Spleen (tissue), 7 donors: ENCODE measurements at regions not wholly inside any gene's neighbourhood (a gene's known extent, or its start where the extent isn't known, plus 50 kb on each side); places are given as distances from the start of the nearest gene placed in this dataset.

Experiments used
- POLR2A ChIP-seq, 3 donors: fragments of 450-650 bp; IDR thresholded peaks; one replicate each; pipeline ENCODE4 v1.5.1; 2017; ENCODE audit warnings: antibody characterized with exemption in 3 of 3, mild to moderate bottlenecking in 1 of 3
- POLR2AphosphoS5 ChIP-seq, 3 donors: sonication (generic); formaldehyde crosslinking; IDR thresholded peaks; one replicate each; pipeline ENCODE4 v1.5.1; 2017; ENCODE audit warnings: antibody characterized with exemption in 3 of 3
- TF ChIP-seq, protein P1 (sequence below), 11 experiments: fragments of 200-600 bp in 7 of 11; fragments of 450-650 bp in 4 of 11; sonication (generic) in 4 of 11; IDR thresholded peaks in 8 of 11; conservative IDR thresholded peaks in 3 of 11; 1 replicate in 7 of 11; 2 replicates in 4 of 11; pipeline versions ENCODE4 v1.4.0 to v1.8.0; 2016 to 2021; ENCODE audit warnings: antibody characterized with exemption in 11 of 11, inconsistent platforms in 4 of 11, mild to moderate bottlenecking in 1 of 11
- donor health status: DM: no; HTN: no; CAD: no; lungs with moderate emphysema.
- donor health status: DM: no; HTN: no; CAD: no.
- donor health status: DM: no; HTN: no; CAD: no.

DNA sequence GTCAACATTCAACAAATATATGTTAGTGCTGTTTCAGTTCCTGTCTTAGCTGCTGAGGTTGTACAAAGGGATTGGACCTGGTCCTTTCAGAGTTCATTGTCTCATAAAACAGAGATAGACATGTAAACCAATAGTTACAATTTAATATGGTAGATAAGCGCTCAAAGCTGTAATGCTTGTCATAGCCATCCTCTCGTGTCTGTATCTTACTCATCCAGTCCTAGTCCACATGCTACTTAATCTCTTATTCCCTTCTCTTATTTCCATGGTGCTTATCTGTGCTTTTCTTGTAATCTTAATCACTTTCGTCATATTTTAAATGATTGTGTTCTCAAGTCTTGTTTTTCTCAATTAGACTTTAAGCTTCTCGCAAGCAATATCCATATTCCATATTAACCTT lies 185.2 kb upstream of the OBI1 start:
- TF ChIP-seq, protein P1, sequence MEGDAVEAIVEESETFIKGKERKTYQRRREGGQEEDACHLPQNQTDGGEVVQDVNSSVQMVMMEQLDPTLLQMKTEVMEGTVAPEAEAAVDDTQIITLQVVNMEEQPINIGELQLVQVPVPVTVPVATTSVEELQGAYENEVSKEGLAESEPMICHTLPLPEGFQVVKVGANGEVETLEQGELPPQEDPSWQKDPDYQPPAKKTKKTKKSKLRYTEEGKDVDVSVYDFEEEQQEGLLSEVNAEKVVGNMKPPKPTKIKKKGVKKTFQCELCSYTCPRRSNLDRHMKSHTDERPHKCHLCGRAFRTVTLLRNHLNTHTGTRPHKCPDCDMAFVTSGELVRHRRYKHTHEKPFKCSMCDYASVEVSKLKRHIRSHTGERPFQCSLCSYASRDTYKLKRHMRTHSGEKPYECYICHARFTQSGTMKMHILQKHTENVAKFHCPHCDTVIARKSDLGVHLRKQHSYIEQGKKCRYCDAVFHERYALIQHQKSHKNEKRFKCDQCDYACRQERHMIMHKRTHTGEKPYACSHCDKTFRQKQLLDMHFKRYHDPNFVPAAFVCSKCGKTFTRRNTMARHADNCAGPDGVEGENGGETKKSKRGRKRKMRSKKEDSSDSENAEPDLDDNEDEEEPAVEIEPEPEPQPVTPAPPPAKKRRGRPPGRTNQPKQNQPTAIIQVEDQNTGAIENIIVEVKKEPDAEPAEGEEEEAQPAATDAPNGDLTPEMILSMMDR (IDR thresholded peaks at IDR 0.05 in 8 of 11, conservative IDR thresholded peaks at IDR 0.05 in 3 of 11) = no peak
- TF ChIP-seq POLR2AphosphoS5 (IDR thresholded peaks at IDR 0.05) (no peak), POLR2A (IDR thresholded peaks at IDR 0.05) (no peak)
